ENCODE measurements at regions not wholly inside any gene's neighbourhood (a gene's known extent, or its start where the extent isn't known, plus 50 kb on each side); places are given as distances from the start of the nearest gene placed in this dataset.

DNA sequence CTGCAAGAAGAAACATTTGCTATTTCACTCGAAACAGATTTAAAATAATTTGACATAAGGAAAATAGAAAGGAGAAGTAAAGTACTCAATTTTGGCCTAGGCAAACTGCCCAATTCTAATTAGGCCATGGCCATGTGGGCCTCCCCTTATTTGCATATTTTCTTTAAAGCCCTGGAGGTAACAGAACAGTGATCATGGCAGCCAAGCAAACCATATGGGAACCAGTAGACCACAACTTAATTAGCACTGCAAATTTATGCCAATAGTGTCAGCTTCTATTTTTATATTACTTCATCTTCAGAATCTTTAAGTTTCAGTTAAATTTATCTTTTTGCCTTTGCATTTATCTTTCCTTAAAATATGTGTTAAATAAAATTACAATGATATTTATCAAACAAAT, 63.3 kb upstream of the THSD7A start:
- Histone ChIP-seq H3K4me1 (ENCODE audit: control insufficient read depth, insufficient read depth, low read depth, low read length) (no peaks in the 10 kb centered on the region), H2BK120ac (ENCODE audit: low read depth, low read length) (no peak overlapping the region), H2BK5ac (ENCODE audit: low read depth, low read length, poor library complexity, severe bottlenecking) (no peak overlapping the region), H3K9me3 (ENCODE audit: control insufficient read depth, low read length) (no peaks in the 10 kb centered on the region), H3K4ac (ENCODE audit: low read depth in 1 of 2, low read length in 2 of 2) (no peak overlapping the region), H3K14ac (ENCODE audit: low read length in 2 of 2) (no peak overlapping the region), H3K36me3 (ENCODE audit: control insufficient read depth in 1 of 2, insufficient read depth in 2 of 2, low read depth in 1 of 2, low read length in 2 of 2) (no peaks in the 10 kb centered on the region), H3K79me1 (replicated peaks; ENCODE audit: low read length, poor library complexity, severe bottlenecking) (no peaks in the 10 kb centered on the region), H3K23ac (ENCODE audit: low read length in 2 of 2) (no peak overlapping the region), H4K91ac (ENCODE audit: low read length) (no peak overlapping the region), H3K27ac (ENCODE audit: low read length, poor library complexity, severe bottlenecking) (no peak overlapping the region), H3K27me3 (ENCODE audit: control insufficient read depth in 1 of 2, insufficient read depth in 1 of 2, low read length in 2 of 2) (no peaks in the 10 kb centered on the region), H3K4me3 (ENCODE audit: insufficient read depth in 1 of 2, low read depth in 1 of 2, low read length in 2 of 2) (no peak overlapping the region), H3K9ac (ENCODE audit: low read length) (no peak overlapping the region), H3K18ac (ENCODE audit: low read depth in 1 of 2, low read length in 2 of 2) (no peak overlapping the region), H4K8ac (ENCODE audit: low read length) (no peak overlapping the region), H2BK12ac (ENCODE audit: low read length in 2 of 2) (no peak overlapping the region), H2AFZ (ENCODE audit: low read depth, low read length) (no peak overlapping the region), H2AK5ac (ENCODE audit: low read length, severe bottlenecking) (no peak overlapping the region), H3K4me2 (ENCODE audit: low read length, poor library complexity, severe bottlenecking) (no peak overlapping the region), H2BK15ac (ENCODE audit: low read depth, poor library complexity, severe bottlenecking) (no peak overlapping the region)
- DNase-seq, result no peak
- no CpG with 5 or more reads among the region's 1 CpG for WGBS

DNA sequence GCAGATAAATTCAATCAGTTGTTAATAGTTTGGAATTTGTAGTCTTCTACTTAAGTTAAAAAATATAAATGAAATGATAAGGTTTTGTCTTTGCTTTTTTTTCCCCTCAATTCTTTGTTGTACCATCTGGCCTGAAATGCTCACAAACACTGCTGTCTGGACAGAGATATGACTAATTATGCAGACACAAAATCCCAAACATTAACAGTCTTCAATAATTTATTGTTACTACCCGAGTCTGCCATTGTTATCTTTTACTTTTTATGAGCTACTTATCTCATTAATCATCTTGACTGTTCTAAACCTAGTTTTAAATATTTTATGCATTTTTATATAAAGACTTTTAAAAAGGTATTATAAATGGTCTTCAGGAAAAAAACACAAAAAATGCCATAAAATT, 64.7 kb upstream of the THSD7A start:
- Histone ChIP-seq H3K23ac (ENCODE audit: low read length in 2 of 2) (no peak overlapping the region), H3K4ac (ENCODE audit: low read depth in 1 of 2, low read length in 2 of 2) (no peak overlapping the region), H2AK5ac (ENCODE audit: low read length, severe bottlenecking) (no peak overlapping the region), H3K14ac (ENCODE audit: low read length in 2 of 2) (no peak overlapping the region), H2BK120ac (ENCODE audit: low read depth, low read length) (no peak overlapping the region), H2AFZ (ENCODE audit: low read depth, low read length) (no peak overlapping the region), H3K4me3 (ENCODE audit: insufficient read depth in 1 of 2, low read depth in 1 of 2, low read length in 2 of 2) (no peak overlapping the region), H4K8ac (ENCODE audit: low read length) (no peak overlapping the region), H2BK15ac (ENCODE audit: low read depth, poor library complexity, severe bottlenecking) (no peak overlapping the region), H3K79me1 (replicated peaks; ENCODE audit: low read length, poor library complexity, severe bottlenecking) (no peaks in the 10 kb centered on the region), H2BK5ac (ENCODE audit: low read depth, low read length, poor library complexity, severe bottlenecking) (no peak overlapping the region), H4K91ac (ENCODE audit: low read length) (no peak overlapping the region), H3K18ac (ENCODE audit: low read depth in 1 of 2, low read length in 2 of 2) (no peak overlapping the region), H3K27me3 (ENCODE audit: control insufficient read depth in 1 of 2, insufficient read depth in 1 of 2, low read length in 2 of 2) (no peaks in the 10 kb centered on the region), H3K9ac (ENCODE audit: low read length) (no peak overlapping the region), H3K4me1 (ENCODE audit: control insufficient read depth, insufficient read depth, low read depth, low read length) (no peaks in the 10 kb centered on the region), H3K4me2 (ENCODE audit: low read length, poor library complexity, severe bottlenecking) (no peak overlapping the region), H3K27ac (ENCODE audit: low read length, poor library complexity, severe bottlenecking) (no peak overlapping the region), H3K9me3 (ENCODE audit: control insufficient read depth, low read length) (peaks cover 1% of the 10 kb centered on the region), H3K36me3 (ENCODE audit: control insufficient read depth in 1 of 2, insufficient read depth in 2 of 2, low read depth in 1 of 2, low read length in 2 of 2) (no peaks in the 10 kb centered on the region), H2BK12ac (ENCODE audit: low read length in 2 of 2) (no peak overlapping the region)
- WGBS, result 0% methylated on average over 1 of the region's 1 CpG
- DNase-seq, result no peak

DNA sequence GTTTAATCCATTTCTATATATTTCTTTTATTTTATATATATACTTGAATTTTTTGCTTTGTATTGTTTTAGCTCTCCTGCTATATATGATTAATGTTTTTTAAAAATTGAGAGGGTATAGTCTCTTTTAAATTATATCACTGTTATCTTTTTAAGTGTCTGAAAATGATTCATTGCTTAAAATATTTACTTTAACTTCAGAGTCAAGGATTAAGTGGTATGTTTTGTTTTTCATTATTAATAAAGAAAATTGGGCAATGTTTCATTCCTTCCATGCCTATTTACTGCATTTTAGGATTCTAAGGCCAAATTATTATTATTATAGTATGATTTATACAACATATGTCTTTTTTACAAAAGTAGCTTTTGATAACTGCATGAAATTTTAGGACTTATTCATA, 67.2 kb upstream of the THSD7A start:
- Histone ChIP-seq H3K4me3 (ENCODE audit: insufficient read depth in 1 of 2, low read depth in 1 of 2, low read length in 2 of 2) (no peak overlapping the region), H2BK12ac (ENCODE audit: low read length in 2 of 2) (no peak overlapping the region), H3K9me3 (ENCODE audit: control insufficient read depth, low read length) (peaks cover 9% of the 10 kb centered on the region), H4K91ac (ENCODE audit: low read length) (no peak overlapping the region), H3K18ac (ENCODE audit: low read depth in 1 of 2, low read length in 2 of 2) (no peak overlapping the region), H3K79me1 (replicated peaks; ENCODE audit: low read length, poor library complexity, severe bottlenecking) (no peaks in the 10 kb centered on the region), H3K36me3 (ENCODE audit: control insufficient read depth in 1 of 2, insufficient read depth in 2 of 2, low read depth in 1 of 2, low read length in 2 of 2) (no peaks in the 10 kb centered on the region), H3K27me3 (ENCODE audit: control insufficient read depth in 1 of 2, insufficient read depth in 1 of 2, low read length in 2 of 2) (no peaks in the 10 kb centered on the region), H3K4ac (ENCODE audit: low read depth in 1 of 2, low read length in 2 of 2) (no peak overlapping the region), H3K9ac (ENCODE audit: low read length) (no peak overlapping the region), H3K23ac (ENCODE audit: low read length in 2 of 2) (no peak overlapping the region), H2AFZ (ENCODE audit: low read depth, low read length) (no peak overlapping the region), H2BK15ac (ENCODE audit: low read depth, poor library complexity, severe bottlenecking) (no peak overlapping the region), H3K27ac (ENCODE audit: low read length, poor library complexity, severe bottlenecking) (no peak overlapping the region), H2BK5ac (ENCODE audit: low read depth, low read length, poor library complexity, severe bottlenecking) (no peak overlapping the region), H4K8ac (ENCODE audit: low read length) (no peak overlapping the region), H3K14ac (ENCODE audit: low read length in 2 of 2) (no peak overlapping the region), H3K4me2 (ENCODE audit: low read length, poor library complexity, severe bottlenecking) (no peak overlapping the region), H2BK120ac (ENCODE audit: low read depth, low read length) (no peak overlapping the region), H3K4me1 (ENCODE audit: control insufficient read depth, insufficient read depth, low read depth, low read length) (no peaks in the 10 kb centered on the region), H2AK5ac (ENCODE audit: low read length, severe bottlenecking) (no peak overlapping the region)
- DNase-seq, result no peak

DNA sequence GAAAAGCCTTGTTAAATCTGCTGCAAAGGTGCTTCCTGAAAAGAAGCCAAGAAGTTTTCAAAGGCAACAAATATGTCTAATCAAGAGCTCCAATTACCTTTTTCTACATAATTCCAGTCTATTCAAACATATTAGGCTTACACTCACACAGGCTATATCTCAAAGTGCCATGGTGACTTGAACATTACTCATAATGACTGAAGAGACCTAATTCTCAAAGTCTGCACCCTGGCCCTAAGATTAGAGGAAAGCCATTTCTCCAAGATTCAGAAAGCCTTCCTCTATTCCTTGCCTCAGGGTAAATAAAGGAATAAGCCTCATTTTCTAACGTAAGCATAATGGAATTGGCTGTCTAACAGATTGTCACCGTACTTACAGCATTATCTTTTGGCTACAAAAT, 78.3 kb upstream of the THSD7A start:
- no peak overlapping the region for H2BK12ac ChIP-seq (ENCODE audit: low read length in 2 of 2)
- H3K79me1 ChIP-seq (replicated peaks; ENCODE audit: low read length, poor library complexity, severe bottlenecking), result no peaks in the 10 kb centered on the region
- no peak overlapping the region for H3K27ac ChIP-seq (ENCODE audit: low read length, poor library complexity, severe bottlenecking)
- H3K4me2 ChIP-seq (ENCODE audit: low read length, poor library complexity, severe bottlenecking), result no peak overlapping the region
- H3K4ac ChIP-seq (ENCODE audit: low read depth in 1 of 2, low read length in 2 of 2), result no peak overlapping the region
- no peak overlapping the region for H3K23ac ChIP-seq (ENCODE audit: low read length in 2 of 2)
- H2AK5ac ChIP-seq (ENCODE audit: low read length, severe bottlenecking), result no peak overlapping the region
- no peaks in the 10 kb centered on the region for H3K4me1 ChIP-seq (ENCODE audit: control insufficient read depth, insufficient read depth, low read depth, low read length)
- no peaks in the 10 kb centered on the region for H3K27me3 ChIP-seq (ENCODE audit: control insufficient read depth in 1 of 2, insufficient read depth in 1 of 2, low read length in 2 of 2)
- H3K18ac ChIP-seq (ENCODE audit: low read depth in 1 of 2, low read length in 2 of 2), result no peak overlapping the region
- H2BK120ac ChIP-seq (ENCODE audit: low read depth, low read length), result no peak overlapping the region
- H2BK5ac ChIP-seq (ENCODE audit: low read depth, low read length, poor library complexity, severe bottlenecking), result no peak overlapping the region
- H3K4me3 ChIP-seq (ENCODE audit: insufficient read depth in 1 of 2, low read depth in 1 of 2, low read length in 2 of 2), result no peak overlapping the region
- H2BK15ac ChIP-seq (ENCODE audit: low read depth, poor library complexity, severe bottlenecking), result no peak overlapping the region
- H3K14ac ChIP-seq (ENCODE audit: low read length in 2 of 2), result no peak overlapping the region
- peaks cover 2% of the 10 kb centered on the region for H3K9me3 ChIP-seq (ENCODE audit: control insufficient read depth, low read length)
- no peak overlapping the region for H2AFZ ChIP-seq (ENCODE audit: low read depth, low read length)
- no peak overlapping the region for H4K8ac ChIP-seq (ENCODE audit: low read length)
- H4K91ac ChIP-seq (ENCODE audit: low read length), result no peak overlapping the region
- no peaks in the 10 kb centered on the region for H3K36me3 ChIP-seq (ENCODE audit: control insufficient read depth in 1 of 2, insufficient read depth in 2 of 2, low read depth in 1 of 2, low read length in 2 of 2)
- no peak overlapping the region for H3K9ac ChIP-seq (ENCODE audit: low read length)
- WGBS, result no CpG with 5 or more reads among the region's 2 CpGs
- no peak for DNase-seq

Data from mesenchymal stem cell (in vitro differentiated cells and primary cell).